ENCODE measurements at regions not wholly inside any gene's neighbourhood (a gene's known extent, or its start where the extent isn't known, plus 50 kb on each side); places are given as distances from the start of the nearest gene placed in this dataset.

GRCh38 chr16:17591655-17592405 is 121.1 kb upstream of the XYLT1 start:
- H3K27ac ChIP-seq (ENCODE audit: low read depth, low read length, poor library complexity, severe bottlenecking): no peak overlapping the region

GRCh38 chr16:17590711-17591654 is 120.2 kb upstream of the XYLT1 start:
- intact Hi-C loops (cut with micrococcal nuclease; ENCODE audit: unreplicated experiment): no loop called here
- TF ChIP-seq EZH2phosphoT487 (IDR thresholded peaks at IDR 0.05; ENCODE audit: borderline replicate concordance, low read depth, low read length) (no peak), CTCF (conservative IDR thresholded peaks at IDR 0.05; ENCODE audit: low read length) (no peak)
- ChIA-PET POLR2A (no interaction called here), CTCF (ENCODE audit: unreplicated experiment) (no interaction called here)
- Histone ChIP-seq H3K79me2 (ENCODE audit: insufficient read depth, low read depth, low read length) (no peaks in the 10 kb centered on the region), H3K9me2 (ENCODE audit: insufficient read depth, low read length) (no peaks in the 10 kb centered on the region), H3K4me1 (ENCODE audit: insufficient read depth, low read length, poor library complexity, severe bottlenecking) (no peaks in the 10 kb centered on the region), H3K4me2 (ENCODE audit: low read length) (no peak overlapping the region), H3K36me3 (ENCODE audit: insufficient read depth, low read length) (no peaks in the 10 kb centered on the region), H2AFZ (ENCODE audit: low read length) (no peak overlapping the region), H3K9me3 (ENCODE audit: low read length) (no peaks in the 10 kb centered on the region), H4K20me1 (ENCODE audit: insufficient read depth, low read length) (no peaks in the 10 kb centered on the region), H3K27ac (ENCODE audit: low read depth, low read length, poor library complexity, severe bottlenecking) (no peak overlapping the region), H3K4me3 (ENCODE audit: low read depth, low read length, poor library complexity, severe bottlenecking) (no peak overlapping the region)
- BruUV-seq (replicated peaks): no TSS peak
- DNase-seq (ENCODE audit: low spot score): no peak

More at GRCh38 chr16:17591655-17592405, 121.1 kb upstream of the XYLT1 start:
- H3K36me3 ChIP-seq (ENCODE audit: insufficient read depth, low read length): no peaks in the 10 kb centered on the region
- no TSS peak for BruUV-seq (replicated peaks)
- ChIA-PET POLR2A (no interaction called here), CTCF (ENCODE audit: unreplicated experiment) (no interaction called here)
- DNase-seq (ENCODE audit: low spot score): no peak
- H3K9me3 ChIP-seq (ENCODE audit: low read length): no peaks in the 10 kb centered on the region
- TF ChIP-seq EZH2phosphoT487 (IDR thresholded peaks at IDR 0.05; ENCODE audit: borderline replicate concordance, low read depth, low read length): no peak
- TF ChIP-seq CTCF (conservative IDR thresholded peaks at IDR 0.05; ENCODE audit: low read length): no peak
- no peaks in the 10 kb centered on the region for H3K4me1 ChIP-seq (ENCODE audit: insufficient read depth, low read length, poor library complexity, severe bottlenecking)
- H3K79me2 ChIP-seq (ENCODE audit: insufficient read depth, low read depth, low read length): no peaks in the 10 kb centered on the region
- no peaks in the 10 kb centered on the region for H4K20me1 ChIP-seq (ENCODE audit: insufficient read depth, low read length)
- H3K9me2 ChIP-seq (ENCODE audit: insufficient read depth, low read length): no peaks in the 10 kb centered on the region
- no peak overlapping the region for H2AFZ ChIP-seq (ENCODE audit: low read length)
- intact Hi-C loops (cut with micrococcal nuclease; ENCODE audit: unreplicated experiment): no loop called here
- H3K4me3 ChIP-seq (ENCODE audit: low read depth, low read length, poor library complexity, severe bottlenecking): no peak overlapping the region
- H3K4me2 ChIP-seq (ENCODE audit: low read length): no peak overlapping the region
